ENCODE measurements at regions not wholly inside any gene's neighbourhood (a gene's known extent, or its start where the extent isn't known, plus 50 kb on each side); places are given as distances from the start of the nearest gene placed in this dataset.

- TF ChIP-seq CTCF (conservative IDR thresholded peaks at IDR 0.05 in 1 of 2, IDR thresholded peaks at IDR 0.05 in 1 of 2; ENCODE audit: low read depth in 1 of 2, low read length in 2 of 2) (no peak), EZH2 (IDR thresholded peaks at IDR 0.05; ENCODE audit: low read length, missing control alignments) (no peak)
These were observed 303.4 kb downstream of the RPS24 start for GRCh38 chr10:78337016-78337415.
